NCI-H526 (cell line): ENCODE measurements at regions not wholly inside any gene's neighbourhood (a gene's known extent, or its start where the extent isn't known, plus 50 kb on each side); places are given as distances from the start of the nearest gene placed in this dataset.

Experiments
- DNase-seq, 2 experiments: peaks; one replicate each; lab custom pipeline; 2025; lab: John Stamatoyannopoulos, UW

DNA sequence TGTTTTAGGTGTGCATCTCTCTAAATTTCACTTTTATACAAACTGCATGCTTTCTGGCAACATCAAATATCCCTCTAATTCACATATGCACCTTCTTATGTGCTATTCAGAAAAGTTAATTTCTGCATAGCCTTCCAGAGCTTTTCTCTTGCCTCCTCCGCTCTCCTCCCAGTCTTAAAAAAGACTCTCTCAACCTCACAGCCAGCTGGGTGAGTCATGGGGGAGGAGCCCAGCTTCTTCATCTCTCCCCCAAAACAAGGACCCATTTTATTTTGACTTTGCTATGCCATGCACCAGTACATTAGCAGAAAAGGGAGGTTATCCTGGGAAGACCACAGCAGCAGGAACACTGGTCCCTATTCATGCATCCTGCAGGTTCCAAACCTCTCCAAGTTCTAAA, 234.4 kb downstream of the KCNA4 start:
- no peak for DNase-seq

DNA sequence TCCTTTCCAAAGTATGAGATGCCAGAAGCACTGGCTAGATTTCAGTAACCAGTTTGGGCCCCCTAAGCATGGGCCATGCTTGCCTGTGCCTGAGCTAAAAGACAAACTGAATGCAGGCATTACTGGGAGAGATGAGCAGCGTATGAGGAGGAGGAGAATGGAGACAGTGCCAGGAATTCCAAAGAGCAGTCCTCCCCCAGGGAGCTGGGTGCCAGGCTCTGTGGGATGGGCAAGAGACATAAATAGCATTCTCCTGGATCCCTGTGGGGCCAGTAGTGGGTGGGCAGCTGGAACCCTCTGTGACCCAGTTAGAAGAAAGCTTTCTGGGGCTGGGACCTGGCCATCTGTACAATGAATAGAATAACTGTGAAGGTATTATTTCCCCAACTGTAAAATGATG, 235.6 kb downstream of the KCNA4 start:
- DNase-seq, result no peak

DNA sequence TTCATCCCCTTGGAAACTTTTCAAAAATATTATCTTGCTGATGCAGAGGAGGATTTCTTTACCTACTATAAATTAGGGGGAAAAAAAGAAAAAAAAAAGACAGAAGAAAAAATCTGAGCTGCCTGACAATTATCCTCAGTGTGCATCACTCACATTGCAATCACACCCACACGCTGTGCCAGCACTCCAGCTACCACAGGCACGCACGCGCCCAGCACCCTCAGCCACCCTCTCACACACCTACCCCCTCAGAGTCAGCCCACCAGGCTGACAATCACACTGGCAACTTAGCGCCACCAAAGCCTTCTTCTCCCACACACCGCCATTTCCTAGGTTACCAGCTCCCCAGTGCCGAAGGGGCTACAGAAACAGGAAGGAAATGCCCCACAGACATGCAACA, 236.1 kb downstream of the KCNA4 start:
- DNase-seq, result no peak

DNA sequence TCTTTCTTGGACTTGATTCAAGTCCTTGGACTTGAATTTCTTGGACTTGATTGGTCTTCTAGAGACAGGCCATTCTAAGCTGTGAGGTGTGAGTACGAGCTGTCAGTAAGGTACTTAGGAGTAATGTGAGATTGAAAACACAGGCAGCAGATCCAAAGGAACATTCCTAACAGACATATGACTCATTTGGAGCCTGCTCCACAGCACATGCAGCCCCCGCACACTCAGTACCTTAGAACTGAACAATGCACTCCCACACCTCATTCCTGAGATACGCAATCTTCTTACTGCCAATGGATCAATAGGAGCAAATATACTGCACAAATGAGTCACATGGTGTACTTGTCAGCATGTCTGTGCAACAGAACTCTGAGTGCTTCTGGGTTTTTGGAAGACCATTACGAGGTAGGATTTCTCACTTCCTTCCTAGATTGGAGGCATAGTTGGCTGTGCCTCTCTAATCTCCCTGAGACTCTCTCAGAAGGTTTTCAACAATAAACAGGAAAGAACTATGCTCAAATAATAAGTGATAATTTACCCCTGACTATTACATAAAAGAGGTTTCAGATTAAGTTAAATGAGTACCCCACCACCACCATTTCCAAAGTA, 243.1 kb downstream of the KCNA4 start:
- DNase-seq, result no peak

DNA sequence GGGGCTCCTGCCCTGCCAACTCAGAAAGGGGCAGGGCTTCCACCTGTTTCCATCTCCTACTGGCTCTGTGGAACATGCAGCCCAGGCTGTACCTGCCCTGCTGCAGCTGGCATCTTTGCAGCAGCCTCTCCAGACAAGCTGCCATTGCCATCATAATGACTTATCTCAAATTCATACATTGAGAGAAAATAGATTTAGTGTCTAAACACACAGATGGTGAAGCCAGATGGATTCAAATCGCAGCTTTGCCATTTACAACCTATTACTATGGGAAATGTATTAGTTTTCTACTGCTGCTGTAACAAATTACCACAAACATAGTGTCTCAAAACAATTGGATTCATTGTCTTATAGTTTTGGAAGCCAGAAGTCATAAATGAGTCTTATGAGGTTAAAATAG, 260.0 kb downstream of the KCNA4 start:
- DNase-seq, result no peak

DNA sequence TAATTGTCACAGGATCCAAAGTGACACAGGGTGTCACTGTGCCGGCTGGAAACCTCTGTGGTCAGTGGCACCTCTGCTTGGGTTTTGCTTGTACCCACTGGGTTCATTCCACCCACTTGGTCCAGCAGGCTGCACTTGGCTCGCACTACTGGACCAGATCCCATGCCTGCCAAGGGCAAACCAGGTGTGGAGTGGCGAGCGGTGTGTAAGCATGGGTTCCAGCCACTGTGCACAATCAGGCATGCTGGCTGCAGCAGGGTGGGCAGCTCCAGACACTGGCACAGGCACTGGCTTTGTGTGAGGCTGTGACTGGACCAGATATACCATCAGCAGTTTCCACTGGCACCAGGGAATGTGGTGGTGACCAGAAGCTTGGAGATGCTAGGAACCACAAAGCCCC, 261.4 kb downstream of the KCNA4 start:
- DNase-seq, result no peak

DNA sequence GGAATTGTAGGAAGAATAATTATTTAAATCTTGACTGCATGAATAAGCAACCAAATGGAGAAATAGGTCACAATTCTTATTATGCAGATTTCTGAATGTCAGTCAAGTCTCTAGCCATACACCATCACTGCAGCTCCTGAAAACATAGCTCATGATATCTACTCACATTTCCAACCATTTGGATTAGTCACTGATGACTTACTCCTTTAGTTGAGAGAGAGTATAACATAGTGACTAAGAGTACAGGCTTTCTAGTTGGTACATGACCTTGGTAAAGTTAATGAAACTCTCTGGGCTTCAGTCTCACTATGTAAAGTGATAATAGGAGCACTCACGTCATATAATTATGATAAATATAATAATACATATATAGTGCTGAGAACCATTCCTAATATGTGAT, 265.2 kb downstream of the KCNA4 start:
- DNase-seq, result no peak

DNA sequence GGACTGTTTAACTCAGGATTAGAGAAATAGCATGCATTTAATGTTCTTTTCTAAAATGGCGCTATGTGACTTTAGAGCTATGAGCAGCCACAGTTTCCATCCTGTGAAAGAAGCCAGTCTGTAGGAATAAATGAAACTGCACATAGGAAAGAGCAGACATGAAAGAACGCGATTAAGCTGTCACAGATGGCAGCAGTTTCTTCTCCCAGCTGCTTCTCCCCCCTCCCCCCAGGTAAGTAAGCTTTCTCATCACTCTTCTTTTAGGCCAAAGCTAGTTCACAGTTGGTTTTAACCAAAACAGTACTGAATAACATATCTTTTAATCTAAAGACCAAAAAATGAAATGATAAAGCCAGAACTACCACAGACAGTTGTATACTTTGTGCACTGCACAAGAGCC, 266.4 kb downstream of the KCNA4 start:
- DNase-seq, result no peak

DNA sequence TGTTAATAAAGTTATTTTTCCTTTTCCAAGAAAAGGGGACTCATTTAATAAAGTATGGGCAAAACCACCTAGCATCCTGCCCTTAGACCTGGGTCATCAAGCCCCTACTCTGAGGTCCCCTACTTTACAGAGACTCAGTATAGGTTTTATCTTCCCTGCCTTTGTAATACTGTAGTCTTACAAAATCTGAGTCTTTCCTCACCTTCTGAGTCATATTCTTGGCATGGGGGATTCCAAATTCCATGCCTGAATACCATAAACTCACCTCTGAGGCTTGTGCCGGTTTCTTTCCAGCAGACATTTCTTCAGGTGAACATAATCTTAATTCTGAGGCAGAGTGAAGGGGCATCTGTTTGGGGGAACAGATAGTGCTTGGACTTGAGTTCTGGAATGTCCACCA, 282.5 kb downstream of the KCNA4 start:
- DNase-seq, result no peak

DNA sequence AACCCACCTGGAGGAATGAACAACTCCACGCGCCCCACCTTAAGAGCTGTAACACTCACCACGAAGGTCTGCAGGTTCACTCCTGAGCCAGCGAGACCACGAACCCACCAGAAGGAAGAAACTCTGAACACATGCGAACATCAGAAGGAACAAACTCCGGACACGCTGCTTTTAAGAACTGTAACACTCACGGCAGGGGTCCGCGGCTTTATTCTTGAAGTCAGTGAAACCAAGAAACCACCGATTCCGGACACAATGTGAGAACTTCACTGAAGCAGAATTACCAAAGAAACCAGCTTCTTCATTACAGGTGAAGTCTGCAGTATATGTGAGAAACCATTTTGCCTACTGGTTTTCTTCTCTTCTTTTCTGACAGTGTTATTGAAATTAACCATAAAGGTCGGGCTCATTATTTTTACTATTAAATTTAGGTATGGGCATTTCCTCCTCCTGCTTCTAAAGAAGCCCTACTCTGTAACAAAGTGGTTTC, 303.0 kb downstream of the KCNA4 start:
- DNase-seq, result no peak

DNA sequence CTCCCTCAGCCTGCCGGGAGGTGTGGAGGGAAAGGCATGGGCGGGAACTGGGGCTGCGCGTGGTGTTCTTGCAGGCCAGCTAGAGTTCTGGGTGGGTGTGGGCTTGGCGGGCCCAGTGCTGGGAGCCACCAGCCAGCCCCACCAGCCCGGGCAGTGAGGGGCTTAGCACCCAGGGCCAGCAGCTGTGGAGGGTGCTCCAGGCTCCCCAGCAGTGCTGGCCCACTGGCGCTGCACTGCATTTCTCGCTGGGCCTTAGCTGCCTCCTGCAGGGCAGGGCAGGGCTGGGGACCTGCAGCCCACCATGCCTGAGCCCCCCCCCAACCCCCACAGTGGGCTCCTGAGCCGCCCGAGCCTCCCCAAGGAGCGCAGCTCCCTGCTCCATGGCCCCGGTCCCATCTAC, 304.2 kb downstream of the KCNA4 start:
- no peak for DNase-seq

DNA sequence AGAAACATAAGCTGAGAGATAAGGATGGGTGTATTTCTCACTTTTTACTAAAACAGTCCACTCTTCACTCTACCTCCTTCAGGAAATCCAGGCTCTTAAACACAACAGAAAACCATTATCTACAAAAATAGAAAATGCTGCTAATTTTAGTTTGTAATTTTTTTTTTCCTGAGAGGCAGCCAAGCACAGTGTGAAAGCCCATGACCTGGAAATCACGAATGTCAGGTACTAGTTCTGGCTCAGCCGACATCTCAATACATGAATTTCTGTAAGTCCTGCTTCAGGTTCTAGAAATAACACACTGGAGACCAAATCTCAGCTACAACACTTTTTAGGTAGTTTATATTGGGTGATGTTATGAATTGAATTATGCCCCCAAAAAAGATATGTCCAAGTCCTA, 308.9 kb downstream of the KCNA4 start:
- DNase-seq, result no peak

DNA sequence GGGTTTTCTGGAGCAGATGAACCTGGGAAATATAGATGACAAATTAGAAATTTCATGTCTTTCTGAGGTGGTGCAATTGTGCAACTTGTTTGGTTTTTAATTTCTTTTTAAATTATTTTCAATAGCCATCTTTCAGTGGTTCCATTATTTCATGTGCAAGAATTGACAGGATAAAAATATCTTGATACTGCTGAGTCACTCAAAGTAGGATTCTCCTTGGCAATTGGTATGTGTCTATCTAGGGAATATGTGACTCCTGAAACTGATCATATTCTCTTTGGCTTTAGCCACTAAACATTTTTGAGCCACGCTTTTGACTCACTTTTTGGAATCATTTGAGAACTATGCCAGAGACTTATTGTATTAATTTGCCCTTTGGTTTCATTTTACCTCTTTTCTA, 331.5 kb downstream of the KCNA4 start:
- DNase-seq, result no peak

DNA sequence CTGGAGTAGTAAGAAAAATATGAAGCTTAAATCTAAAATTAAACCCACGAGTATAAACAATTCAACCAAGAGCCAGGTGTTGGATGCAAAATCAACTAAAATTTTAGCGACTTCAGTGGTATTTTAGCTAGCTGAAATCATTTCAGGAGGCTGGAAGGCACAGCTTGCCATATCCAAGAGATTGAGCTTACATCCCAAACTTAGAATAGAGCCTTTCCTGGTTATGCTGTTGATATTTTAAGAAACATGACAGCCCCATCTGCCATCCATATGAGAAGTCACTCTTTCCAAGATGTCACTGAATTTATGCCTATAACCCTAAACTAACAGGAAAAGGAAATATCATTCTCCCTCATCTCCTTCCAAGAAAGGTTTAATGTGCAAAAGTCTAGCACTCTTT, 334.0 kb downstream of the KCNA4 start:
- DNase-seq, result no peak

DNA sequence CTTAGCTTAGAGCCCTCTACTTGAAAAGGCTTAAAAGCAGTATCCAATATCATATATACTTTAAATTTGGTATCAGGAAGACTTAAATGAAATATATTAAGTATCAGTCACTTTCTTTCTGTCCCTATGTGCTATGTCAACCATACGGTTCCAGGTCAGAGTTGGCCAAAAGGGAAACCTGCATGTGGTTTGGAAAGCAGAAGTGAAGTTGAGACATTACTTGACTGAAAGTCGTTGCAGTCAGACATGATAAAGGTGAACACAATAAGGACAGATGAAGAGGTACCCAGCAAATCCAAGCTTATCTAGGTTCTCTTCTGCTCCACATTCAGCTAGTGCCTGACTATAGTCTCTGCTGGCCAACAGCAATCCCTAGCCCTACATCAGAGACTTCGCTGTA, 336.8 kb downstream of the KCNA4 start:
- DNase-seq, result no peak

DNA sequence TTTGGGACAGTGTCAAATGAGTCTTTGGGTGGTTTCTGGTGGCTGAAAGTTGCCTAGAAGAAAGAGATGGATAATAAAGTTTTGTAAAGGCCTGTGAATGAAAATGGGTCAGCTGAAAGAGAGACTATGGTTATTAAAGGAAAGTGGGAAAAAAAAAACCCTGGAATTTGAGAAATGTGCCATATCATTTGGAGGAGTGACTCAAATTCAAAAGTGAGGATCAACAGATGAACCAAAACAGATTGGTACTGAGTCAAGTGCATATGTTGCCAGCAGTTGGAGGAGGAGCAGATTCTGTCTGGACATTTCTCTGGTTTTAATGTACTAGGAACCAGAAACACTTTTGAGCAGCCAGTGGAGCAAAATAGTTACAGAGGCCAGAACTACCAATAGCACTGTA, 339.8 kb downstream of the KCNA4 start:
- DNase-seq, result no peak

DNA sequence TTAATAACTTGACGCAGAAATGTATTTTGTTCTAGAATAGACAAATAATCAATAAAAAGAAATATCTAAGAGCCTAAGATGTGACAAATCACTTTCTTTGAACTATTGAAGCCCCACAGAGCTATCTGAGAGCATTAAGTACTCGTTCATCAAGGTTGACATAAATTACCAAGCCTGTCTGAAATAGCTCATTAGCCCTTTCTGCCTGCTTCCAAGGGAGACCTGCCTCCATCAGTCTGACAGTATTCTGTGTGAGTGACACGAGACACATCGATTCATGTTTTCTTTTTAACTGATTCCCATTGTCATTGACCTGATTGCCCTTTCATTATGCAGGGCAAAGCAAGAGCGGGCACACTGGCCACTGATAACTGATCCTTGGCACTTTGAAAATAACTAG, 347.5 kb downstream of the KCNA4 start:
- DNase-seq, result no peak

DNA sequence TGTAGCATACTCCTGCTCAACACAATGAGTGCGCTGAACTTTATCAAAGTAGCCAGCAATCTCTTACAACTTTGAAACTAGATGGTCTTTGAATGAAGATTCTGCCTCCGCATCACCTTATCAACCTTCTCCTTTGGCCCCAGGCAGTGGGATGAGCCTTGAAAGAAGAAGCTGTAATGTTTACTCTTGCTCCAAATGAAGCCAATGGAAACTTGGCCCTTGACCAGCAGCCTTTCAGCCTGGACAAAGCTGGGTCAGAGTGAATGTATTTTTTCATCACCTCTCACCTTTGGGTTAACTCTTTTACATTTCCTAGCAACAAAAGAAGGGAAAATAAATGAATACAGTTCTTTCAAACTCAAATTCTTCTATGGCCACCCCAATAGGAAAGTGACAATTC, 359.1 kb downstream of the KCNA4 start:
- no peak for DNase-seq

DNA sequence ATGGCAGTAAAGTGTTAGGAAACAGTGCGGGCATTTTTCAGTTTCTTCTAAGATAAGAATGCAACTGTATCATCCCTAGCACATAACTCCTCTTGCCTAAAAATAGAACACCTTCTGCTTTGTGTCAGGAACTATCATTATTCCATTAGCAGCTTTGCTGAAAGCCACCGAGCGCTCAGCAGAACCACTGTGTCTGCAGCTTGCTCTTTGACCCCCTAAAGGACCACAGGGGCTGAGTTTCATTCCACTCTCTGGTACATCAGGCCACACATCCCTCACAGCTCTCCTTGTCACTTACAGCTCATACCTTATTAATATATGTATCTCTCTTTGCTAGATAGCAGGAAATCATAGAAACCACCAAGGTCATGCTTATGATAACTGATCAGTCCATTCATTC, 360.2 kb downstream of the KCNA4 start:
- no peak for DNase-seq

DNA sequence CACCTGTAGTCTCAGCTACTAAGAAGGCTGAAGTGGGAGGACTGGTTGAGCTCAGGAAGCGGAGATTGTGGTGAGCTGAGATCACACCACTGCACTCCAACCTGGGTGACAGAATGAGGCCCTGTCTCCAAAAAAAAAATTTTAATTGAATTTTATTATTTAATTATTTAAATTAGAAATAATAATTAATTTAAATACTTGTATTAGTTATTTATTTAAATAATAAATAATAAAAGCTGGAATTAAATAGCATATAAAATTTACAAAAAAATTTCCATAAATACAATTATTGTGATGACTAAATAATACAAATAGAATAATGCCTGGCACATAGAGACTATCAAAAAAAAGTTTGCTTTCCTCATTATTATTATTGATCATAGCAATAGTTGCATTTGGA, 371.5 kb downstream of the KCNA4 start:
- no peak for DNase-seq

DNA sequence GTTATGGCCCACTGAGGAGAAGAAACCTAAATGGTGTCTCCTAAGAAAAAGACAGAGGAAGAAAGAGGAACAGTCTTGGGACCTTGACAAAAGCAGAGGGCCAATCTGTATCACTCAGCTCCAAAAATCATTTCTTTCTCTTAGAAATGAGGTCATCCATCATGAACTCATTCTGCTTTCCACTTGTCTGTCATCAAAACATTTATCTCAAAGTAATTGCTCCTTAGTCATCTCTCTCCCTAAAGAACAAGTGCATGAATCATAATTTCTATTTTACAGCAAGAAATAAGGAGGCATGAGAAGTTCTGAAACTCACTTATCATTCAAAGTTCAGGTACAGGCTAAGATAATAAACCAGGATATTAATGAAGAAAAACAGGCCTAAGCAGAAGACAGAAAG, 375.6 kb downstream of the KCNA4 start:
- no peak for DNase-seq

DNA sequence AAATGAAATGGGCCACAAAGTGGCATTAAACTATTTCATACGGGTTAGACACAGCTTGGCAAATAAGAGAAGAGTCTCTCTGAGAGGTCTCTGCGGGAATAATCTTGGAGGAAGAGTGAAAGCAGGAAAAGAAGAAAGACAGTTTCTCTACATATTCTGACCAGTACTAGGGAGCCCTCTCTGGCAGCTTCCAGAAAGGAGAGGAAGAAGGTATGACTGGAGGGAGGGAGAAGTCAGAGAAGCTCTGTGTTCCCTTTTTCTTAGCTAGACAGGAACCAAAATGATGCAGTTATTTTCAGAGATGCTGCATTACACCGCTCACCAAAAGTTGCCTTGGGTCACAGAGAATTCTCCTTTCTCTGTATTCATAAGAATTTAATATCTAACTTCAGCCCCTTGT, 382.1 kb downstream of the KCNA4 start:
- no peak for DNase-seq

DNA sequence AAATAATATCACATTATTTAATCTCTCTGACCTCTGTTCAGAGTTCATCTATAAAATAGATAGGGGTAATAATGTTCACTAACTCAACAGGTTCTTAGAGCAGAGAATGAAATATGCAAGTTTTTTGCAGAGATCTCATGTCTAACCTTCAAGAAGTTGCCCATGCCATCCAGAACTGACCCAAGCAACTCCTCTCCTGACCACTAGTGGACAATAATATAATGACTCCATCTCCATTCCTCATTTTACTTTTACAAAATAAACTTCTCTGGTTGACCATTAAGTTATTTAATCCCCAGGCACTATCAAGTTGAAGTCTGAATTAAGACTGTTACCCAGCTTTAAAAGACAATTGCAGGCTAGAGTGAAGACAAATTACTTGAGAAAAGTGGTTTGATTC, 382.6 kb downstream of the KCNA4 start:
- no peak for DNase-seq

DNA sequence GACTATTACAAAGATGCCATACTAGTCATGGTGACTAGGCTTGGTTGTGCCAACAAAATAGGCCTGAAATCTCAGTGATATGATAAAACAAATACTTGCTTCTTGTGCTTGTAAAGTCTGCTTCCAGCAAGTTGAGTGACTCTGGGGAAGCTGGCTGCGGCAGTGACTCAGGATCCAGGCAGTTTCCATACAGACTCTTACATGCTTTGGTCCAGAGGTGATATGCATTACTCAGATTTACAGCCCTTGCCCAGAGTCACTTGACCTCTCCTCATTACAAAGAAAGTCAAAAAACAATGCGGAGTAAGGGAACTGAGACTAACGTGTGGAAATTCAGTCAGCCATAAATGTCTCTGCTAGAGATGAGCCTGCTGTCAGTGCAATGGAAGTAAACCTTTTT, 387.5 kb downstream of the KCNA4 start:
- DNase-seq, result no peak

DNA sequence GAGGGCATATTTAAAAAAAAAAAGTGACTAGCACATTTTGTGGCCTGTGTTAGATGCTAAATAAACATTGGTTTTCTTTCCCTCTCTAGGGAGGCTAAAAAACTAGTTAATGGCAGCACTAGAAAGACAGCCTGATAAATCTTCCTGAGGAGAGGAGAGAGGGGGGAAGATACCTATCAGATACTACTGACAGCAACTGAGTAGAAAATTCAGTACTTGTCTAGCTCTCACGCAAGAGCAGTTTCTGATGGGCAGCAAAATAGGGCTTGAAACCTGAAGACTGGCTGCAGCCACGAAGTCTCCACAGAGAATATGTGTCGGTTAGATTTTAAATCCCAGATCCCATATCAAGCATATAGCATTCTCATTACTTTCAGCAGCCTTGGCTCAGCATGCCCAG, 388.2 kb downstream of the KCNA4 start:
- no peak for DNase-seq
